ENCODE measurements at regions not wholly inside any gene's neighbourhood (a gene's known extent, or its start where the extent isn't known, plus 50 kb on each side); places are given as distances from the start of the nearest gene placed in this dataset.
A peak's percentile ranks its signal among the peaks of the same experiment; 100 is the strongest.
"Not testable (repeated sequence)": the region's sequence is repeated elsewhere in the genome, so short reads cannot be mapped to it uniquely, and the experiment has no call there.

GRCh38 chr14:105626111-105626510 is 99.7 kb downstream of the TMEM121 start:
- POLR2A ChIA-PET (ENCODE audit: low non-redundant PET); H3K9me3 ChIP-seq (ENCODE audit: low read depth, low read length, poor library complexity, severe bottlenecking); H3K4me3 ChIP-seq (ENCODE audit: low read depth, low read length, poor library complexity, severe bottlenecking); H3K27me3 ChIP-seq (replicated peaks; ENCODE audit: insufficient read depth, low read depth, low read length, poor library complexity); H3K27ac ChIP-seq (ENCODE audit: low read depth, low read length, poor library complexity, severe bottlenecking); DNase-seq (ENCODE audit: low spot score); intact Hi-C loops (cut with micrococcal nuclease; ENCODE audit: unreplicated experiment); H3K36me3 ChIP-seq (ENCODE audit: insufficient read depth, low read length, poor library complexity, severe bottlenecking); CTCF ChIA-PET; BruUV-seq (replicated peaks): not testable (repeated sequence)
- peaks cover 21% of the 10 kb centered on the region for H3K4me1 ChIP-seq (ENCODE audit: insufficient read depth, low read length, poor library complexity, severe bottlenecking)

- H3K36me3 ChIP-seq (ENCODE audit: insufficient read depth, low read length, poor library complexity, severe bottlenecking); BruUV-seq (replicated peaks); H3K27ac ChIP-seq (ENCODE audit: low read depth, low read length, poor library complexity, severe bottlenecking); DNase-seq (ENCODE audit: low spot score); intact Hi-C loops (cut with micrococcal nuclease; ENCODE audit: unreplicated experiment); CTCF ChIA-PET; H3K4me3 ChIP-seq (ENCODE audit: low read depth, low read length, poor library complexity, severe bottlenecking); H3K27me3 ChIP-seq (replicated peaks; ENCODE audit: insufficient read depth, low read depth, low read length, poor library complexity); H3K9me3 ChIP-seq (ENCODE audit: low read depth, low read length, poor library complexity, severe bottlenecking); POLR2A ChIA-PET (ENCODE audit: low non-redundant PET): not testable (repeated sequence)
- peaks cover 21% of the 10 kb centered on the region for H3K4me1 ChIP-seq (ENCODE audit: insufficient read depth, low read length, poor library complexity, severe bottlenecking)
These were observed 100.3 kb downstream of the TMEM121 start for GRCh38 chr14:105626651-105627050.

DNA sequence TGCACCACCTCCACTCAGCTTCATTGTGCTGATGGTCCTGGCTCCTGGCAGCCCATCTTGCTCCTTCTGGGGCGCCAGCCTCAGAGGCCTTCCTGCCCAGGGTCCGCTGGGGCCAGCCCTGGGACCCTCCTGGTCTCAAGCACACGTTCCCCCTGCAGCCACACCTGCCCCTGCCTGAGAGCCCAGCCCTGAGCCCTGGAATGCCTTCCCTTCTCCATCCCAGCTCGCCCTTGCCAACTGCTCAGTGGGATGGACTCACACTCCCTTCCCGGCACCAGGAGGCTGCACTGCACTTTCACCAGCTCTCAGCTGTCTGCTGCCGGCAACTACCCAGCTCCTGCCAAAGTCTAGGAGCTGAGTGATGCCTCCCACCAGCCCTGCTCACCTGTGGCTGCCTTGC is 100.9 kb downstream of the TMEM121 start:
- intact Hi-C loops (cut with micrococcal nuclease; ENCODE audit: unreplicated experiment); CTCF ChIA-PET; H3K27me3 ChIP-seq (replicated peaks; ENCODE audit: insufficient read depth, low read depth, low read length, poor library complexity); H3K27ac ChIP-seq (ENCODE audit: low read depth, low read length, poor library complexity, severe bottlenecking); DNase-seq (ENCODE audit: low spot score); H3K36me3 ChIP-seq (ENCODE audit: insufficient read depth, low read length, poor library complexity, severe bottlenecking); BruUV-seq (replicated peaks); H3K9me3 ChIP-seq (ENCODE audit: low read depth, low read length, poor library complexity, severe bottlenecking); H3K4me3 ChIP-seq (ENCODE audit: low read depth, low read length, poor library complexity, severe bottlenecking); POLR2A ChIA-PET (ENCODE audit: low non-redundant PET): not testable (repeated sequence)
- H3K4me1 ChIP-seq (ENCODE audit: insufficient read depth, low read length, poor library complexity, severe bottlenecking): peaks cover 25% of the 10 kb centered on the region

- POLR2A ChIA-PET (ENCODE audit: low non-redundant PET): interaction anchor here (0.6 kb wide), 1 partner anchor 217 kb away, joined by 16 read pairs; no protein-coding TSS in a partner anchor
- CTCF ChIA-PET: interaction anchor here (0.6 kb wide), 1 partner anchor 937 kb away, joined by 4 read pairs; no protein-coding TSS in a partner anchor
- intact Hi-C loops (cut with micrococcal nuclease; ENCODE audit: unreplicated experiment): no loop called here
- TF ChIP-seq EZH2 (IDR thresholded peaks at IDR 0.05; ENCODE audit: borderline replicate concordance, low read depth, low read length, poor library complexity, severe bottlenecking) (no peak), CTCF (conservative IDR thresholded peaks at IDR 0.05; ENCODE audit: low read depth, low read length) (no peak)
- BruUV-seq (replicated peaks): no TSS peak
- H3K36me3 ChIP-seq (ENCODE audit: insufficient read depth, low read length, poor library complexity, severe bottlenecking): no peaks in the 10 kb centered on the region
- peaks cover 25% of the 10 kb centered on the region for H3K4me1 ChIP-seq (ENCODE audit: insufficient read depth, low read length, poor library complexity, severe bottlenecking)
- no peak for DNase-seq (ENCODE audit: low spot score)
- no peak overlapping the region for H3K4me3 ChIP-seq (ENCODE audit: low read depth, low read length, poor library complexity, severe bottlenecking)
- peaks cover 5% of the 10 kb centered on the region for H3K9me3 ChIP-seq (ENCODE audit: low read depth, low read length, poor library complexity, severe bottlenecking)
- no peak overlapping the region for H3K27ac ChIP-seq (ENCODE audit: low read depth, low read length, poor library complexity, severe bottlenecking)
- no peaks in the 10 kb centered on the region for H3K27me3 ChIP-seq (replicated peaks; ENCODE audit: insufficient read depth, low read depth, low read length, poor library complexity)
These were observed 101.3 kb downstream of the TMEM121 start for GRCh38 chr14:105627701-105628100.

GRCh38 chr14:105628126-105628525 is 101.7 kb downstream of the TMEM121 start:
- intact Hi-C loops (cut with micrococcal nuclease; ENCODE audit: unreplicated experiment); H3K4me3 ChIP-seq (ENCODE audit: low read depth, low read length, poor library complexity, severe bottlenecking); H3K36me3 ChIP-seq (ENCODE audit: insufficient read depth, low read length, poor library complexity, severe bottlenecking); BruUV-seq (replicated peaks); H3K27me3 ChIP-seq (replicated peaks; ENCODE audit: insufficient read depth, low read depth, low read length, poor library complexity); H3K9me3 ChIP-seq (ENCODE audit: low read depth, low read length, poor library complexity, severe bottlenecking); DNase-seq (ENCODE audit: low spot score): not testable (repeated sequence)
- POLR2A ChIA-PET (ENCODE audit: low non-redundant PET): interaction anchor here (0.6 kb wide), 1 partner anchor 217 kb away, joined by 16 read pairs; no protein-coding TSS in a partner anchor
- Histone ChIP-seq H3K4me1 (ENCODE audit: insufficient read depth, low read length, poor library complexity, severe bottlenecking) (peaks cover 25% of the 10 kb centered on the region), H3K27ac (ENCODE audit: low read depth, low read length, poor library complexity, severe bottlenecking) (peak overlapping the region; percentile 96)
- CTCF ChIA-PET: interaction anchor here (0.6 kb wide), 1 partner anchor 936 kb away, joined by 4 read pairs; no protein-coding TSS in a partner anchor

DNA sequence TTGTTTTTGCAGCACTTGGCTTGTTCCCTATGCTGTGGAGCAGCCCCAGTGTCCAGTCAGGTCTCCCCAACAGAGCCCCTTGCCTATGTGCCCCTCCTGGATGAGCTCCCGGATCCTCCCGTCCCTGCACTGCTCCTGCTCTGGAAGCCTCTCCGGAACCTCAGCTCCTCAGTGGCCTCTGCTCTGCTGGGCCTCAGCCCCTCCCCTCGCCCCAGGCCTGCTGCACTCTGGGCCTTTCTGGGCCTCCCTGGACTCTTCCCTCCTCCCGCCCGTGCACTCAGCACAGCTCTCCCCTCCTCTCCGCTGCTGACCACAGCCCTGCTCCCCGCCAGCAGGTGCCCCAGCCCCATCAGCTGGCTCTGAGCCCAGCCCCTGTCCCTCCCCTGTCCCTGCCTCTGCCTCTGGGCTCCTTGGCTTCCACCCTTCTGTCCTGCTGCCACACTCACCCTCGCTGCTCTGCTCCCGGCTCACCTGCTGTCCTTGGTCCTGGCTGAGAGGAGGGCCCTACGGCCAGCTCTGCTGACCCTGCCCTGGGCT is 102.2 kb downstream of the TMEM121 start:
- BruUV-seq (replicated peaks); H3K9me3 ChIP-seq (ENCODE audit: low read depth, low read length, poor library complexity, severe bottlenecking); H3K36me3 ChIP-seq (ENCODE audit: insufficient read depth, low read length, poor library complexity, severe bottlenecking); intact Hi-C loops (cut with micrococcal nuclease; ENCODE audit: unreplicated experiment); DNase-seq (ENCODE audit: low spot score); H3K4me3 ChIP-seq (ENCODE audit: low read depth, low read length, poor library complexity, severe bottlenecking); H3K27me3 ChIP-seq (replicated peaks; ENCODE audit: insufficient read depth, low read depth, low read length, poor library complexity): not testable (repeated sequence)
- CTCF ChIA-PET: interaction anchor here (0.6 kb wide), 1 partner anchor 936 kb away, joined by 4 read pairs; no protein-coding TSS in a partner anchor
- Histone ChIP-seq H3K27ac (ENCODE audit: low read depth, low read length, poor library complexity, severe bottlenecking) (peak overlapping the region; percentile 96), H3K4me1 (ENCODE audit: insufficient read depth, low read length, poor library complexity, severe bottlenecking) (peaks cover 28% of the 10 kb centered on the region)
- POLR2A ChIA-PET (ENCODE audit: low non-redundant PET): interaction anchor here (0.6 kb wide), 1 partner anchor 218 kb away, joined by 16 read pairs; no protein-coding TSS in a partner anchor
